DMS79 treated with DMSO at 0.1 percent for 48 hours (cell line): ENCODE measurements at regions not wholly inside any gene's neighbourhood (a gene's known extent, or its start where the extent isn't known, plus 50 kb on each side); places are given as distances from the start of the nearest gene placed in this dataset.

Experiments
- DNase-seq: peaks from one replicate; lab custom pipeline; 2025; lab: John Stamatoyannopoulos, UW

DNA sequence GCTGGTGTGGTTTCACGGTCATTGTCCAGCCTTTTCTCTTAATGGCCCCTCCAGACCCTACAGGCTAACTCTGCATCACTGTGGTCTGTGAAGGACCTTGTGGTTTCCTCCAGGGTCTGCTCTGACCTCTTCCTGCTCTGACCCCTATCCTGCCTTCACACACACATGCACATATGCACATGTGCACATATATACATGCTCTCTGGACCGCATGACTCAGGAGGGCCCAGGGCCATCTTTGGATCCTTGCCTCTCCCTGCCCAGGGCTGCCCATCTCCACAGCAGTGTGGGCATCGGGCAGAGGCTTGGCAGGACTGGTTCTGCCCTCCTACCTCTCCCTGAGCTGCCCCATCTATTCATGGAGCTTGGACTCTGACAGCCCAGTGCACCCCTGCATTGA lies 510.9 kb downstream of the PTPRU start:
- no peak for DNase-seq

DNA sequence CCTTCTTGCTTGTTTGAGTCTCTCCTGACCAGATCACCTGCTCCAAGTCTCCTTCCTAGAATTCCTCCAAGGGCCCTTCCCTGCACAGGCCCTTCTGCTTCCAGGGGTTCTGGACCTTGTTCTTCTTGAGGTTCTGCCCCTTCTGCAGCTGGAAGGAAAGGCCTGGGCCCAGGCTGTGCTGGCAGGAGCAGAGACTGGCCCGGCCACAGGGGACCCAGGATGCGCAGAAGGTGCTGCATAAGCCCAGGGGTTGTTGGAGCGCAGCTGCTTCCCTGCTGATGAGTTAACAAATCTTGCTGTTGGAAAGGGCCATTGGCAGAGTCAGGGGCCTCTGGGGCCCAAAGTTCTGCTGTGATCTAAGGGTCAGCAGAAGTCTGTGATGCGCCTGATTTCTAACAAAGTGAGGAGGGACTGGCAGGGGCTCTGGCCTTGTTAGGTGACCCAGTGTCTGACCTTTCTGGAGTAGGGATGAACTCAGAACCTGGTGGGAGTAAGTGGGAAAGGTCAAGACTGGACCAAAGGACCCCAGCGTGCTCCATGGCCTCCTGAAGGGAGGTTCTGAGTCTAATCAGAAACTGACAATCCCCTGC lies 509.8 kb downstream of the PTPRU start:
- no peak for DNase-seq

DNA sequence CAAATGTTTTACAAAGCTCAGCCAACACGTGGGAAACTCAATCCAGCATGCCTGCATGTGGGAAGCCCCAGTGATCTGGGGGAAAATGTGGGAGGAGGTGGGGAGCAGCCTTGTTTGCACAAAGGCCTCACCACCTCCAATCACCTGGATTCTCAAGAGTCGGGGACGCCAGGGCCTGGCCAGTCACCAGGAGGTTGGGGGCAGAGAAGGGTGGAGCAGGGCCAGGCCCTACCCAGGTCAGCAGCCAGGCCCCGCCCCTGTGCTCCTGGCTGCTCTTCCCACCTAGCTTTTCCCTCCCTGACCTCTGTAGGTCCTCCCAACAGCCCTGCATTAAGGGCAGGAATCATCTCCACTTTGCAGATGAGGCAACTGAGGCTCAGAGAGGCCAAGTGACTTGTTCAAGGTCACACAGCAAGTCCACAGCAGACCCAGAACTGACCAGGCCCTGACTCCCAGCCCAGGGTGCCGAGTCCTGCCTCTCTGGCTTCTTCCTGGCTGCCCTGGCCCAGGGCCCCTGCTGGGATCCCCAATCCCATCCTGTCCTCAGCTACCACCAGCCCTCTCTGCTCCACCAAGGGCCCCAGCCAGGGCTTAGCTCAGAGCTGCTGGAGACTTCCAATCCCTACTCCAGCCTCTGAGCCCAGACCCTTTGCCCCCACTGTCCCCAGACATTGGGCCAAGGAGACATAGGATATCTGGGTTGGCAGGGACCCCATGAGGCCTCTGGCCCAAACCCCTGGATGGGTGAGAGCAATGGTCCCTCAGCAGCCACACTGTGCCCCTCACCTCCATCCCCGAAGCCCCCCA lies 508.6 kb downstream of the PTPRU start:
- no peak for DNase-seq

DNA sequence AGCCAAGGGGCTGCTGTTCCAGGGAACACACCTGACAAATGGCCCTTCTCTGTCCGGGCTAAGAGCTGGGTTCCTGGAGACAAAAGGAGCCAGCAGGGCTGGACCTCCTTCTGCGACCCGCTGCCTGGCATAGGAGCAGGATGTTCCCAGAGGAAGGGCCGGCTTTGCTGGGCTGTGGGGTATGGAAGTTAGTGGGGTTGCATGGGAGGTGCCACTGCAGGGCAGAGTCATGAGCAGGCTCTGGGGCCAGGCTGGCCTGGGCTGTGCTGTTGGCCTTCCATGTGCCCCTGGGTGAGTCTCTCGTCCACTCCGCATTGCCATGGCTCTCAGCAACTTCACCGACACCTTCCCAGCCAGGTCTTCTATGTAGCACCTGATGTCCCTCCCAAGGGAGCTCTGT lies 507.6 kb downstream of the PTPRU start:
- DNase-seq, result no peak

DNA sequence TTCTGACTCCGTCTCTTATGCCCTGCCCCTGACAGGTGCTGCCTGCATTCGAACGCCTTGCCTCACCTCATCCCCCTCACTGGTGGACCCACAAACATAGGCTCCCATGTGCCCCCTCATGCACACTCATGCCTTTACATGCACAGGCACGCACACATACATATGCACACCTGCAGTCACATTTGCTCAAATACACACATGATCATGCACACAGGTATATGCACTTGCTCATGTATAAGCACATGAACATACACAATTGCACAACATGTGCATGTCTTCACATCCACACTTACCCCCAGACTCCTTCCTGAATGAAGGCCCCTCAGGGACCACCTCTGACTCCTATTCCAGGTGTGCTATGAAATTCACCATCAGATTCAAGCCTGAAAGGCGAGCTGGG lies 506.9 kb downstream of the PTPRU start:
- DNase-seq, result no peak

DNA sequence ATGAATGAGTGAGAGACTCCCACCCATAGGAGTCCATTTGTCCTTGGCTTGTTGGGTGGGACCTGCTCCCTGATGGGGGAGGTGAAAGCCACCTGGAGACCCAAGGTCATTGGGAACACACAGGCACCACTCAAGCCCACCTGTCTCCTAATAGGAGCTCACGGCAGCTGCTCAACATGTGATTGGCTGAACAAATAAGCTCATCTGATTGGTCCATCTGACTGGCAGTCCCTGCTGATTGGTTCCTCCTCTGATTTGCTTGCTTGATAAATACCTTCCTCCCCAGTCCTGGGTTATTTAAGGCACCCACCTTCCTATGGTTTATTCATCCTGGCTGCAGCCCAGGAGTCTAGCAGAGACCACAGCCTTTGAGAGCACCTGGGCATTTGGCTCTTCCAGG lies 502.9 kb downstream of the PTPRU start:
- no peak for DNase-seq

DNA sequence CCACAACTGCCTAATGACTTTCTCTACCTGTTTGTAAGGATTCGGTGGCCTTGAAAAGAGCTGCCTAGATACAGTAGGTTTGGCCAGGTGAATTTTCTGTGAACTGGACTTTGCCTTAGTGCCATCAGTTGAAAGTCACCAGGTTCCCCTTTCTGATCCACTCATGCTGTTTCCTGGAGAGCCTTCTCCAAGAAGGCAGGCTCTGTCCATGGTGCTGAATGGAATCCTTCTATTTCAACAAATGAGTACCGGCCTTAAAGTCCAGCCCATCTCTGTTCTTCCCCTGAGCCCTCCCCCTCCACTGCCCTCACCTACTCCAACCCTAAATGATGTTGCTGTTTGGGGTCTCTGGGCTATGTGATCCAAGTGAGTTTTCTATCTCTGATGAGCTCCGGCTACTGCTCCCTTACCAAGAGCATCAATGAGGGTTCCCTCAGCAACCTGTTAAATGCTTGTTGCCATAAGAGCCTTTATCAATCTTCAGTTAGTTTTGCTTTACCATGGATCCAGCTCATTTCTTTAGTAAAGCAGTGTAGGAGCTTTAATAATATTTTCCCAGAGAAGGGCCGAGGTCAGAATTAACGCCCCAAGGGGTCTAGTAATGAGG lies 500.4 kb downstream of the PTPRU start:
- DNase-seq, result no peak

DNA sequence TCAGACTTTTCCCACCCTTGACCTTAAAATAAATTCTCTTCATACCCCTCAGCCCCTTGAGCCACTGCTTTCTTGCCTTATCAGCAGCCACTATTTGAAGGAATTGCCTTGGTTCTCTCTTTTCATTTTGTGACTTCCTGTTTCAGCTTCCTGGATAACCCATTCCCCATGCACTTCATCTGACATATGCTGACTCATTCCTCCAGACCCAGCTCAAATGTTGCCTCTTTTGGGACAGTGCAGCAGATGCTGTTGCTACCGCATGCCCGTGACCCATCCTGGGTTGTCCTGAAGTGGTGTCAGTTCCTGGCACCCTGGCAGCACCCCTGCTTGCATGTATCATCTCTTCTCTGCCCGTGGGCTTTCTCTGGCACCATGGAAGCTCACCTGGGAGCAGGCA lies 496.1 kb downstream of the PTPRU start:
- no peak for DNase-seq

DNA sequence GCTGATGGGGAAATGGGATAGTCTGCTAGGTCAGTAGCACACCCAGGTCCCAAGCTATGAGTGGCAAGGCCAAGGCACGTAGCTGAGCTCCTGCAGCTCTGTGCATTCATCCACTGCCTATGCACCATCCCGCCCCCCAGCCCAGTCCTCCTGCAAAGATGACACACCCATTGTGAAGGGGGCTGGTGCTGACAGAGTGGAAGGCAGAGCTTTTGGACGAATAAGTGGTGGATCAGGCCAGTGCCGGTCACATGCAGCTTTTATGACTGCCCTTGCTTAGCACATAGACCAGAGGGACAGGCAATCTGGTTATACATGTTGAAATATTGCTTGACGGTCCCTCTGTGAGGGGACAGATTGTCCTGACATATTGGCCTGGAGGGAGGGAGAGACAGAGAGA lies 494.3 kb downstream of the PTPRU start:
- no peak for DNase-seq

DNA sequence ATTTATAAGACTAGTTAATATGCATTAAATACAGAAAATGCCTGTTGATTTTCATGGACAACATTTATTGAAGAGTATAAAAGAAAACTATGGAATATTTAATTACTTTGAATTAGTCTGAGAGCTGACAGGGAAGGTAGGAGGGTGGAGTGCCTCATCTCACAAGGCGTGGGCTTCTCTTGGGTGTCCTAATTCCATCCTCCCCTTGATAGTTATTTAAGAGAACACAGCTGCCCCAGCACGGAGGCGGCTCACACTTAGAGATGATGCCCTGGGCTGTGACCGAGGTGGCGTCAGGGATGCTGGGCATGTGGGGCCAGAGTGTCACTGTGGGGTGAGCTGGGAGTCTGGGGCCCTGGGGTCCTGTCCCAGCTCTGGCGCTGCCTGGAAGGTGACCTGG lies 493.0 kb downstream of the PTPRU start:
- no peak for DNase-seq

DNA sequence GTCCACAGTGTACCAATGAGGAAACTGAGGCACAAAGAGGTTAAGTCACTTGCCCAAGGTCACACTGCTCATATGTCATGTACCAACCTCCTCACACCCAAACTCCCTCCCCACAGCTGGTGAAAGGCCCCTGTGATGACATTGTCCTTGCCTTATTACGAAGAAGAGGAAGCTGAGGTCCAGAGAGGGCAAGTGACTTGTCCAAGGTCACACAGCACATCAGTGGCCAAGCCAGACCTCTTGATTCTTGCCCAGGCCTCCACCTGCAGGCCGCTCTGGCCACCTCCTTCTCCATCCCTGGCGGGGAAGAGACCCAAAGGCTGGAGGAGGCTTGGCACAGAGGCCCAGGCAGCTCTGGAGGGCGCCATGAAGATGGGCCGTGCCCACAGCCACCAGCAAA lies 492.4 kb downstream of the PTPRU start:
- no peak for DNase-seq

DNA sequence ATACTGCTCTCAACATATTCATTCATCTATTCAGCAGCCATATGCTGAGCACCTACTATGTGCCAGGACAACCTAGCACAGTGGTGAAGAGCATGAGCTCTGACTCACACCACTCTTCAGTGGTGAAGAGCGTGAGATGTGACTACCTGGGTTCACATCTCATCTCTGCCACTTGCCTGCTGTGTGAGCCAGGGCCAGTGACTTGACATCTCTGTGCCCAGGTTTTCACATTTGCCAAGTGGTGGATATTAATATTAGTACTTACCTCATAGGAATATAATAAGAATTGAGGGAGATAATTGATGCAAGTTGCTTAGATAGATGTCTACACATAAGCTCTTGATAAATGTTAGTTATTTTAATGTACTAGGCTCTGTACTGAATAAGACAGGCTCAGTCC lies 488.9 kb downstream of the PTPRU start:
- no peak for DNase-seq

DNA sequence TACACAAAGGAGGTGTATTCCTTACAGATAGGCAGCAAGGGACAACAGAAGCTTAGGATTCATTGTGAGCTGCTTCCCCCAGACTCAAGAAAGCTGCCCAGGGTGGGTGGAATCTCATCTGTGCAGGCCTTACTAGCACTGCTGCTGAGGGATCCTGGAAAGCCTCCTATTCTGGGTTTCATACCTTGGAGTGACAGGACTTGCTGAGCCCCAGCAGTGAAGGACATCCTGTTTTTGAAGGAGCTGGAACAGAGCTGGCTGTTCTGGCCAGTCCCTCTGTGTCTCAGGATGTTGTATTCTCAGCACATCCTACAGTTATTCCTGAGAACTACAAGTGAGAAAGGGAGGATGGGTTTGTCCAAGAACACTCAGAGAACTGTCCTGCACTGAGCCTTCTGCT lies 486.3 kb downstream of the PTPRU start:
- DNase-seq, result no peak

DNA sequence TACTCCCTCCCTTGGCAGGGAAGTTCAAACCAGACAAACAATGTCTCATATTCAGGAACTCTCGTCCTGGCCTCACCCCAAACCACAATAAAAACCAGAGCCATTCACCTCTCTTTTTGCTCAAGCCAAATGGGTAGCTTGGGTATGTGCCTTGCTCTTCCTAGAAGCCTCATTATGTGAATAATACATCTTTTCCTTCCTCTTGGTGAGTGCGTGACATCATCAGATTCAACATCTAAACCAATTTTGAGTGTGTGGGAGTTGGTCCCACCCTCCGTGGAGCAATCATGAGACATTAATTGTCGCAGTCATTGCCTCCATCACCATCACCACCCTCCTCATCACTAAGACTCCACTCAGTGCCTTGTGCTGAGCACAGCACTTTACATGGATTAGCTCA lies 482.9 kb downstream of the PTPRU start:
- DNase-seq, result no peak

DNA sequence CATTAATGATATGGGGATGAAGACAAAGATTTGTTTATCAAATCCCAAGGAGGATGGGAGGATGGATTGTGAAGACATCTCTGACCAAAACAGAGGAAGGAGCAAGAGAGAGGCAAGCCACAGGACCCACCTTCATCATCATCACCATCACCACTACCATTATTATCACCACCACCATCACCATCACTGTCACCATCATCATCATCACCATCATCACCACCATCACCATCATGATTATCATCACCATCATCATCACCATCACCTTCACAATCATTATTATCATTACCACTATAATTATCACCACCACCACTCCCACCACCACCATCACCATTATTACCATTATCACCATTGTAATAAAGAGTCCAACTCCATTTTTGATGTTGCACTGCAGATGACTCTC lies 482.5 kb downstream of the PTPRU start:
- DNase-seq, result no peak

DNA sequence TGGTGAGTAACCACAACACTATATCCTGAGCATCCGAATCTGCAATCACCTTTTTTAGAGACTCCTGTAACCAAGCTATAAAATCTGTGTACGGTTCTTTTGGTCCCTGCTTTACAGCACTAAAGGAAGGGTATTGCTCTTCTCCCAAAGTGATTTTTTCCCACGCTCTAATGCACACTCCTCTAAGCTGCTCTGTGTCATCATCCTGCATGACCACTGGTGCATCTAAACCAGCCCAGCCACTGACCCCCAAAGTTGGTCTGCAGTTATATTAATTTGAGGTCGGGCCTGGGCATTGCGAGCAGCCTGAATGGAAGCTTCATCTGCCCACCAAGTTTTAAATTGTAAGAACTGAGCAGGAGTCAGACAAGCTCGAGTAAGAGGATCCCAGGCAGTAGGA lies 480.0 kb downstream of the PTPRU start:
- DNase-seq, result no peak

DNA sequence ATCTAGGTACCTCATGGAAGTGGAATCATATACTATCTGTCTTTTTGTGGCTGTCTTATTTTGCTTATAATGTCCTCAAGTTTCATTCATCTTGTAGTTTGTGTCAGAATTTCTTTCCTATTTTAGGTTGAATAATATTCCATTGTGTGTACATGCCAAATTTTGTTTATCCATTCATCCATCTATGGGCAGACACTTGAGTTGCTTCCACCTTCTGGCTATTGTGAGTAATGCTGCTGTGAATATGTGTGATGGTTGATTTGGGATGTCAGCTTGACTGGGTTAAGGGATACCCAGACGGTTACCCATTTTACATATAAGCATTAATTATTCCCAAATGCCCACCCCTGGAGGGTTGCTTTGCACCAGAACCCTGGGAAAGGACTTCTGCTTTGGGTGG lies 477.5 kb downstream of the PTPRU start:
- DNase-seq, result no peak

DNA sequence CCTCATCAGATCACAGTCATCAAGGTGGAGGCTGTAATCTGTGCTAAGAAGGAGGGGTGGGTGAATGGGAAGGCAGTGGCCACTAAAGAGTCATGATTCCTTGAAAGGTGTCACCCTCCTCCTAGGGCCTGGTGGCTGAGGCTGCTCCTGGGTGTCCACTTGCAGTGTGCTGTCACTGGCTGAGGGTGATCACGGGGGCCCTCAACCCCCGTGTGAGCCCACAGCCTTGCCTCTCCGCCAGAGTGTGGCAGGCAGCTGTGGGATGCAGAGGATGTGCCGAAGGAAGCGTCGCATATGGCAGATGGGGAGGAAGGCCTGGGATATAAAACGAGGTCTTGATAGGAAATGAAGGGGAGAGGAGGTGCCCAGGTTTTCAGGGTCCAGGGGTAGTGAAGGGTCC lies 476.5 kb downstream of the PTPRU start:
- no peak for DNase-seq

DNA sequence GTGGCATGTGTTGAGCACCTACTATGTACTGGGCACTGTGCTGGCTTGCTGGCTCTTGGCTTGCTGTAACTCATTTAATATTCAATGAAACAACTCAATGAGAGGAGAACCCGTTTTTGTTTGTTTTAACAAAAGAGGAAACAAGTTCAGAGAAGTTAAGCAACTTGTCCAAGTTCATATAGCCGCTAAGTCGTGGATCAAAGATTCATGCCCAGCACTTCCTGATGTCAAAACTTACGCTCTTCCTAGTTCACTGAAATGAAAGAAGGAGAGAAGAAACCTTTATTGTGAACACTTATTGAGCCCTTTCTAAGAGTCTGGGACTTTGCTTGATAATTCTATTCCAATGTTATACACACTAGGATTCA lies 475.9 kb downstream of the PTPRU start:
- no peak for DNase-seq

DNA sequence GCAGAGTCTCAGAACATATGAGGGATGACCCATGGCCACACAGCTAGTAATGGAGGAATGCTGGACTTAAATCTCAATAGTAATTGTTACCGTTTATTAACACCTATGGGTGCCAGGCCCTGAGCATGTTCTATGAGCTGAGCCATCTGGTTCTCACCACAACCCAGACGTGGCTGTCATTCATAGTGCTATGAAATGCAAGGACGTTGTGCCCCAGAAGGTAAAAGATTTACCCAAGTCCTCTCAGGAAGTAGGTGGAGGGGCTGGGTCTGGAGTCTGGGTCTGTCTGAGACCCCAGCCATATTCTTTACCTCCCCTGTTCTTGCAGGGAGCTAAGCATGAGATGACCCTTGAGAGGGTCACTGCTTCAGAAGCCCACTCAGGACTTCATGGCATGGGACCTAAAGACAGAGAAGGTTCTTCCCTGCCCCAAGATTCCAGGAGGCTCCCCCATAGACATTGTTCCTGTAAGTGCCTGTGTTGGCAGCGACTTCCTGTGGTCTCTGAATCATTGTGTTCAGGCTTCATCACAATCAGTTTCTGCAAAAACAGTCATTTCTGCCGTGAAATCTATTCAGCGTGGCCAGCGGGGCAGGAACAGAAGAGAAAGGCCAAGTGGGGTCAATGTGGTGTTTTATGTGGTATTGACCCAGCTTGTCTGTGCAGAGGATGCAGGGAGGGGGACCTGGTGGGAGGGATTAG lies 475.4 kb downstream of the PTPRU start:
- DNase-seq, result no peak

DNA sequence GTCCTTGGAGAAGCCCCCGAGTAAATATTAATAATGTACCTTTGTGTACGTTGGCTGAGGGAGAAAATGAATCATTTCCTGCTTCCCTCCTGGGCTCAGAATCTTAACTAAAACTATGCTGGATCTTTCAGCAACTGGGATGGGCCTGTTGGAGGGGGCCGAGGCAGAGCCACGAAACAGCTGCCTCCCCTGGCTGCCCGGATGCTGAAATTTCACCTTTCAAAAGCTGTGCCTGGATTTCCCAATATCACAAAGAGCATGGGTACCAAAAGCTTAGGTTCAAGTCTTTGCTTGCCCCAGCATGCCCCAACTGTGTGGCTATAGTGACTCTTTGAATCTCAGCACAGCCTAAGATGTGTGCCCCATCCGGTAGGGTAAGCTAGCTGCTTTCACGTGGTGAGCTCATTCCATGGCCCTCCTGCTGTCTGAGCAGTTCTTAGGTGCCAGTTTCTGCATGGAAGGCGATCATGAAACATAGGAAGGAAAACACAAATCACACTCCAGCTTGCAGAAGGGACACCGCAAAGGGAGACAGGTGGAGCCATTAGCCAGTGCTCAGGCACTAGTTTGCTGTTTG lies 473.5 kb downstream of the PTPRU start:
- peak; percentile 66 for DNase-seq

DNA sequence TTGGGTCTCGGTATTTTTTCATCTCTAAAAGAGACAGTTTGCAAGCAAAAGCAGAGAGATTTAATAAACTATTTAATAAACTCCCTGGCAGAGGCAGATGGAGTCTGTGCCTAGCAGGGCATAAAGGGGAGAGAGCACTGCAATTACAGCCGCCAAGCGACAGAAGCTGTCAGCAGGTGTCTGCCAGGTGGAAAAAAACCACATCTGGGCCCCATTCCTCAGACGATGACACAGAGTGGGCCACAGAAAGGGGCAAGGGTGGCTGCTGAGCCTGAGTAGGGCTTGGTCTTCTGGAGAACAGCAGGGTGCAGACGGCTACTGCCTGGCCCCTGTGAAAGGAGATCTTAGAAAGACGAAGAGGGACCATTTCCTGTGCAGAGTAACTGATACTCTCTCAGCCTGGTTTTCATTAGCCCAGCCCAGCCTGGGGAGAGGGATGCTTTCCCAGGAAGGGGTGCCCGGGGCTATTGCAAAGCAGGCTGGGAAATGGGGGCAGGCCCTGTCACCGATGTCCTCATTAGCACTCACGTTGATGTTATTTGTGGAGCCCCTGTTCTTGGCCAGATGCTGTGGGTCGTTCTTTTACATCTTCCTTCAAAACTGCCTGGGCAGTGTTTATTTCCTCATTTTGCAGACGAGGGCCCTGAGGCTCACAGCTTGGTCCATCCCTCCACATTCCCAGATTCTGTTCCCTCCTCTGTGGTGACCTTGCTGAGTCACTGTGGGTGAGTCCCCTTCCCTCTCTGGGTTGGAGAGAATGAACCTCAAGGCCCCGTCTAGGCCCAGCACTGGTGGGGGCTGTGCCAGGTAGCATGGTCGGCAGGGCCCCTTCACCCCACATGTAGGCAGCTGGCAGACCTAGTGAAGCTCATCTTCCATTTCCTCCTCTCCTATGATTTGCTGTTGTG lies 472.7 kb downstream of the PTPRU start:
- peak; percentile 62 for DNase-seq
